Choroid plexus epithelial cell (primary cell): ENCODE measurements at regions not wholly inside any gene's neighbourhood (a gene's known extent, or its start where the extent isn't known, plus 50 kb on each side); places are given as distances from the start of the nearest gene placed in this dataset.
"Not testable (repeated sequence)": the region's sequence is repeated elsewhere in the genome, so short reads cannot be mapped to it uniquely, and the experiment has no call there.

ENCODE experiments used
- DNase-seq: peaks from one replicate; pipeline ENCODE4 v3.0.0-alpha.2; 2010; ENCODE audit warnings: low read depth
- H3K4me3 ChIP-seq: 2 replicates; pipeline ENCODE4 v1.5.1; 2011; ENCODE audit warnings: low read depth, mild to moderate bottlenecking, control low read depth, low read length, moderate library complexity
- CTCF ChIP-seq: conservative IDR thresholded peaks from 2 replicates; pipeline ENCODE4 v1.5.1; 2011; ENCODE audit warnings: low read depth, mild to moderate bottlenecking, control low read depth, inconsistent platforms, low read length, moderate library complexity

GRCh38 chr7:17436126-17436525, 137.7 kb downstream of the AHR start:
- TF ChIP-seq CTCF: no peak
- DNase-seq: no peak
- H3K4me3 ChIP-seq: no peak overlapping the region

GRCh38 chr7:17437586-17437985, 139.1 kb downstream of the AHR start:
- TF ChIP-seq CTCF: no peak
- no peak overlapping the region for H3K4me3 ChIP-seq
- DNase-seq: no peak

GRCh38 chr7:17440025-17440784, 141.8 kb downstream of the AHR start:
- not testable (repeated sequence) for H3K4me3 ChIP-seq, DNase-seq

- H3K4me3 ChIP-seq: no peak overlapping the region
- no peak for DNase-seq
- TF ChIP-seq CTCF: no peak
Measured at GRCh38 chr7:17440831-17441230, 142.4 kb downstream of the AHR start.

- no peak overlapping the region for H3K4me3 ChIP-seq
- DNase-seq: peak; percentile 31
- no peak for TF ChIP-seq CTCF
Measured at GRCh38 chr7:17441557-17441956, 143.1 kb downstream of the AHR start.

- TF ChIP-seq CTCF: no peak
- DNase-seq: no peak
- no peak overlapping the region for H3K4me3 ChIP-seq
Measured at GRCh38 chr7:17444151-17444550, 145.7 kb downstream of the AHR start.

GRCh38 chr7:17444673-17445072, 146.2 kb downstream of the AHR start:
- H3K4me3 ChIP-seq: no peak overlapping the region
- peak; percentile 87 for DNase-seq
- no peak for TF ChIP-seq CTCF
